ENCODE measurements at regions not wholly inside any gene's neighbourhood (a gene's known extent, or its start where the extent isn't known, plus 50 kb on each side); places are given as distances from the start of the nearest gene placed in this dataset.

DNA sequence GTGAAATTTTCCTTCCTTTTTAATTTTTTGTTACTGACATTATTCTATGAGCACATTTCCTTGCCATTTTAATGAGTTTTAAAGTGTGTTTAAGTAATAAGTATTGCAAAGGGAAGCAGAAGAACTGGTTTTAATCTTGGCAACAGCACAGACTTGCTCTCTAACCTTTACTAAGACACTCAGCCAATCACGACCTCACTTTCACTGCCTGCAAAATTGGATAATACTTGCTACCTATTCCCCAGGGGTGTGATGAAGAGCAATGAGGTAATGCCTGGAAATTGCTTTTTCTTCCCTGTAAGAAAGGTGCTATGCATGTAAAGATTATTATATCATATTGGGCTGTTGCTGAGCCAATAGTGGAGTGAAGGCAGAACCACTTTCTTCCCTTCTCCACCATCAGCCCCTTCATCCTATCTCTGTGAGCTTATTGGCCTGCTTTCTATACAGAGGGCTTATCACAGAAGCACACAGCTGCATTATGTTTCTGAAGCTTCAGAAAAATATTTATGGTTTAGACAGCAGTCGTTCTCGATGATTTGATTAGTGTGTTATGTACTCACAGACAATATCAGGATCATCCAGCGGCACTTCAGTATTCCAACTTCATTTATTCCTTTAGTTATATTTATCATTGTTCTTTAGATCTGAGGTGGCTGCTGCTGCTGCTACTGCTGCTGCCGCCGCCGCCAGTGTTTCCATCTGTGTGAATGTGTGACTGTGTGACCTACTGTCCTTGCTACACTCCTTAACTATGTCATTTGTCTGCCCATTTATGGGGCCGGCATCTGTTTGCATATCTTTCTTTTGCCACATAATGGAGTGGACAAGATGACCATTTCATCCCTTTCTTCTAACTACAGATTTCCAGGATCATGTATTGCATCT is 255.1 kb downstream of the C4orf33 start:
- peak; percentile 90 for ATAC-seq

DNA sequence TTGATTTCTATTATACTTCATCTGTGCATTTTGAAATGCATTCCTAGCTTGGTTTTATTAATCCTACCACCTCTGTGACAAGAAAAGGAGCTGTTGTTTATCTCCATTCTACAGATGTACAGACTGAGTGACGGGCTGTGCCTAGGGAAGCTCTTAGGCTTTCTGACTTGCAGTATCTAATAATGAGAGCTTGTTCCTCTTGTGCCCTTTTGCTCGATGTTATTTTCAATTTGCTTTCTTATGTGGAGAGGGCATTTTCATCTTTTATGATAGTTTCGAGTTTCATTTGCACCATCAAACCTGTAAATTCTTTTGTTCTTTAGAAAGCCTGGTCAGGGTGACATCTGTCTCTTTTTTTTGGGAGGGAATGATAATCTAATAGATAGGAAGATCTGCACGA is 256.5 kb downstream of the C4orf33 start:
- ATAC-seq: no peak

GRCh38 chr4:129353490-129353889 is 257.5 kb downstream of the C4orf33 start:
- ATAC-seq: no peak

DNA sequence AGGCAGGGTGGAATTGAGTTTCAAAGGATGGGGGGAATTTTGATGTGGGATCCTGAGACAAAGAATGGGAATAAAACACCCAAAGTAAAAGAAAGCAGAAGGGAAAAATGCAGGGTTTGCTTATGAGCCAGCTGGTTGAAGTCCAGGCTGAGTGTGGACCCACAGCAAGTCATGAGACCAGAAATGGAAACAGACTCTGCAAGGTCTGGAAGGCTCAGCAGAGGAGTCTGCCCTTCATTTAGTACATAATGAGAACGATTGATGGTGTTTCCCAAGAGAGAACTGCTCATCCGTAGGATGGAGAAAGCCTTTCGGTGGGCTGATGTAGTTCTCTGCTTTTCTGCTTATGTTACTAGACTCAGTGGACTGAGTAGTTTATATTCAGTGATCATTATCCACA is 259.1 kb downstream of the C4orf33 start:
- no peak for ATAC-seq

- no peak for ATAC-seq
These were observed 259.6 kb downstream of the C4orf33 start for GRCh38 chr4:129355516-129355915.

DNA sequence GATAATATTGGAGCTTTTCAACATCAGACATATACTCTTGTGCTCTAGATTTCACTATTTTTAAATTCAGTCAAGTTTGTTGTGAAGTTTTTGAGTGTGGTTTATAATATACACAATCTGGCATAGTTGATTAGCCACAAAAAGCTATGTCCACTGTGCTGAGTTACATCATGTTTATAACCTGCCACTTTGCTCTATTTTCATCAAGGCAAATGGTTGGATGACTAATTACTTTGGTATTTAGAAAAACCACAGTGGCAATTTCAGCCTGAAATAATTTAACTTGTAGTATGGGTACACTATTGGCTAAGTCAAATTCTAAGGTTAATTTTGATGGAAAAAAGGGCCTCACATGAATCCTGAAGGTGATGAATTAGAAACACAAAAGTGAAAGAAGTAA is 262.6 kb downstream of the C4orf33 start:
- no peak for ATAC-seq

DNA sequence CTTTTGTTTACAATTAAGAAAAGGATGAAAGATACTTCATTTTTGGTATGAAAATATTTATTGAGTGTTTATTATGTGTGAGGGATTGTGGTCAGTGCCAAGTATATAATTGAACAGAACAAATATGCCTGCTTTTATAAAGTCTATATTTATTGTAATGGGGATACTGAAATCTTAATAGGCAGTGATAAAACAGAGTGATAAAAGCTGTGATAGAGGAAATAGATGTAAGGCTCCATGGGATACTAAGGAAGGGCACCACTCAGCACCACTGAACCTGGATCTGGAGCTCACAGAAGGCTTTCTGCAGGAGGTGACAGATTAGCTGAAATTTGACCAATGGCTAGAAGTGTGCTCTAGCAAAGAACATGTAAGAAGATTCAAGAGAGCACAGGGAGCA is 263.5 kb downstream of the C4orf33 start:
- no peak for ATAC-seq

- ATAC-seq: peak; percentile 72
These were observed 266.8 kb downstream of the C4orf33 start for GRCh38 chr4:129362691-129363274.

DNA sequence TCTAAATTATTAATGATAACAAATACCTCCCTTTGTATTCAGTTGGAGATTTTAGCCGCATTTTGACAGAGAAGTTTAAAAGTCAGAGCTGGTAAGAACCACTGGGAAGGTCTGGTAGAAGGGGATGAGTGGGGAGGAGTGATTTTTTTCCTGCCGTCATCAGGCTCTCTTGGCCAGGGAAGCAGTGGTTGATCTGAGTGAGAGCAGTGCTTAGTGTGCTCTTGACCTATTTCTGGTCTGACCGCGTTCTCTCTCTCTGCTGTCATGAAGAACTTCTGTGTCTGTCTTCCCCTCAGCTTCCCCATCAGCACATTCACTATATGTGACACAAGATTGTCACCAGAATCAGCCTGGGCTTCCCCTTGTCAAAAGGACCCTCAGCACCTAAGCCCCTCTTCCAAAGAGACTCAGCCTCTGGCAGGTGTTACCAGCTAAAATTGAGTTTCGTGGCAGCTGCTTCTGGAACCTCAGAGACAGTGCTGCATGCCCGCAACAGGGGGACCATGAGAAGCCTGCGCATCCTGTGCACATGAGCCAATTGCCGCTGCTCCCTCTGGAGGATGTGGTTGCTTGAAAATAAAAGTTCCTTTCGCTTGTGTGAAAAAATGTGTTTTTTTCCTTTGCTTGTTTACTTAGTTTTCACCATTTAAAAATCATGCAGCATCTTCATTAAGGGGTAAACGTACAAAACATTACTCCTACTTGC is 268.9 kb downstream of the C4orf33 start:
- ATAC-seq: no peak

DNA sequence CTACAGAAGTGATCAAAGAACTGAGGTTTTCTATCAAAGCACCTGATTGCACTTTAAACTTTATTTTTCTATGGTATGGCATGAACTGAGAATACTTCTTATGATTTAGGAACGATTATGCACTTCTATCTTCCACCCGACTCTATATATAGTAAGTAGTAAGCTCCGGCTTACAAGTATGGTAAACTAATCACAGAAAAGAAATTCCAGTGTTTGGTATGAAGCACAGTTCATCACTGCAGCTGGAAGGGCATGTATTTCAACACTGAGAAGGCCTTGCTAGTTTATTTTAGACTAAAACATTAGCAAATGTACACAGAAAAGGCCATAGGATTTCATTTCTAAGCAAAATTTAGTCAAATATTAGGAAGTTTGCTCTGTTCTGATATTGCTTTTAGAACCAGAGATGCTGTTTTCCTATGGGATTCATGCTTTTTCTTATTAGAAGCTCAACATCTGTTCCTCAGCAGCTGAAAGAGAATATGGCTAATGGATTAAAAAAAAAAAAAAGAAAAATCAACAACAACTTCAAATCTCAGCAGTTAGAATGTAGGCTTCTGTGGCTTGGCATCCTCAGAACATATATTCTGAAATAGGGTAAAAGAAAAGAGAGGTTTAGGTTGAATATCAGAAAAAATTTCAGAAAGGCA is 273.5 kb downstream of the C4orf33 start:
- ATAC-seq: no peak

DNA sequence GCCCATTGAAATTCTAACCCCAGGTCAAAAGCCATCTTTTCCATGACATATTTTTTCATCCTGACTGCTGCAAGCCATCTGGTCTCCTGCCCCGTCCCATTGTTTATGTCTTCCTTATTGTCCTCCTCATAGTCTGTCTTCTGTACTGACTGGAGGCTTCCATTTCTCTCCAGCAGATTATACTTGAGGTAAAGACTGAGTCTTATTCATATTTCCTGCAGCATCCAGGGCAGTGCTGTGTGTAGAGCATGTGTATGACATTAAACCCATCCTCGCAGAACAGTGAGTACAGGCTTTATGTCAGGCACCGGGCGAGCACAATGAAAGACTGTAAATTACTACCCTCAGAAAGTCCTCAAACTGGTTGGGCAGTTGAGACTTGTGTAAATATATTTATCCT is 275.1 kb downstream of the C4orf33 start:
- ATAC-seq: no peak

DNA sequence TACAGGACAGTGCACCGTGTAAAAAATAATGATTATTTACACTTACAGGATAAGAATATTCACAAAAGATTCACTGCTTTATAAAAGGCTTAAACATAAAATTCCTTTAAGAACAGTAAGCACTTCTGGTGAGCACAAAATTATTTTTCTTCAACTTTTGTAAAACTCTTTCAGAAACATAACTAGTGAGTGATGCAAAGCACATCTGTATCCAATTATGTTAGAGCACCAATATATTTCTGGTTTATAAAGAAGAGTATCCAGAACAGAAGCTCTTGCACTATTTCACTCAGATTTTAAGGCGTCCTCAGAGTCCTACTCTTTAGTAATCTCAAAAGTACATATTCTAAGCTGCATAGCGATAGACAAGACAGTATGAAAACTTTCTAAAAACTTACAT is 276.0 kb downstream of the C4orf33 start:
- ATAC-seq: no peak

- peak; percentile 88 for ATAC-seq
These were observed 281.3 kb downstream of the C4orf33 start for GRCh38 chr4:129377131-129377845.

DNA sequence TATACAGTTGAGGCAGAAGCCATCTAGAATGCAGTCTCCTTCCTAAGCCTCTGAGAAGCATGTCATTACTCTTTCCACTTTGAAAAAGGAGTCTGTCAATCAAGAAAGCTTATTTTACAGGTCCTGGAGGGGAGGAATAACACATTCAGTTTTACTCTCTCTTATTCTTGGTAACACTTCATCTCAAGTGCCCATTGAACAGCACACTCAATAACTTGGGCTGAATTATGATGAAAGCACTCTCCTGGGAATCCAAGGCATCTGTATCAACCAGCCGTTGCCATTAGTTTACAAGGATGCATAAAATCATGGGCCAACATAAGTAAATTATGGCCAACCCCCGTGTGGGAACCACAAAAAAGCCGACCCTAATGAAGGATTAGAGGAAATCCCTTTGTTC is 282.4 kb downstream of the C4orf33 start:
- no peak for ATAC-seq

DNA sequence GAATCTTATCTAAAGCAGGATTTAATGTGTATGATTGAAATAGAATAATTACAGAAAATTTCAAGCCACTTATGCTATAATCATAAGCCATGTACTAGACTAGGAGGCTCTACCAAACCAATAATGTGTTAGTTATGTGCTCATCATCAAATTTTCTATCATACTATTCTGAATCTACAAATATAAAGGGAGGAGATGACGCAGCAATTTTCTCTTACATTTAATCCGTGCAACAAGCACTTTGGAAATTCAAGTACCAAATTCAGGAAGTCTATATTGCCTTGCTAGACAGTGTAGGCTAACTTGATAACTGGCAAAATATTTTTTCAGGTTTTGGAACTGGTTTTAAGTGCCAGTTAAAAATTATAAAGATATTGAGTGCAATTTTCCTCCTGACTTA is 283.5 kb downstream of the C4orf33 start:
- no peak for ATAC-seq

DNA sequence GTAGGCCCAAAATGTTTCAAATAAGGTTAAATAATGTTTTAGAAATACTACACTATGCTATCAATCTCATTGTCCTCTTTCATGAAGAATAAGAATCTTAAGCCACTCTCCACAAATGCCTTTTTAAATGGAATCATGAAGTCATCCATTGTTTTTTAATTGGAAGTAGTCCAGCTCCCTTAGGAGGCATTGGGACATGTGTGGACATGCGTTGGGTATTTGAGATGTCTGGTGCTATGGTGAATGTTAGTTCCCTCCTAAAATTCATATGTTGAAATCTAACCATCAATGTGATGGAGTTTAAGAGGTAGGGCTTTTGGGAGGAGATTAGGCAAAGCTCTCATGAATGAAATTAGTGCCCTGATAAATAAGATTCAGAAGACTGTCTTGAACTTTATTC is 289.0 kb downstream of the C4orf33 start:
- ATAC-seq: peak; percentile 77

GRCh38 chr4:129387666-129388065 is 291.7 kb downstream of the C4orf33 start:
- ATAC-seq: no peak

DNA sequence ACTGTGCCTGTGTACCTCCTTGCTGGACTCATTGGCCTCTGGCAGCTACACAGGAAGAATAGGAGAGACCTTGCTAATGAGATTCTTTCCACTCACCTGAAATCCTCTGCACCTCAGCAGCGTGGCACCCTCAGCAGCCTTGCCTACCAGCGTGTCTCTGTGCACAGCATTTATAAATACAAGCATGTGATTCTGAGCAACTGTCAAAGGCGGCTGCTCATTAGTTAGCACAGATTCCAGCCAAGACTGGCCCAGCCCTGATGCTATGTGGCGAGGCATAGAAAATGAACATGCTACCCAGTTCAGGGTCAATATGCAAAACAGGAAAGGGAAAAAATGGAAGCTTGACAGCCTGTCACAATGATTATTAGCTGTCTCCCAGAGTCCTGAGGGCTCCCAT is 298.0 kb downstream of the C4orf33 start:
- no peak for ATAC-seq

DNA sequence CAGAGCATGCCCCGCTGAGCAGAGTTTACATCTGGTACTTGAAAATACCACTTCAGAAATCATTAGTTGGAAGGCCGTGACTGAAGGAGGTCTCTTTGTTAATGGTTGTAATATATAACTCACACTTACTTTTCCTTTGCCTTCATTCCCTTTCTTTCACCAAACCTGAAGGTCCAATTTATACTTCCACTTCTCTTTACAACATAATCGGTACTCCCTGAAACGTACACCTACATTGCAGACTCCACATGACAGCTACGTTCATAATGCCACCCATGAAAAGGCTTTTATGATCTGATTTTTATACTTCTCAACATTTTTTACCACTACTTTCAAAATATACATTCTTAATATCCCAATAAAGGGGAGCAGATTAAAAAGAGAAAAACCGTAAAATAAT is 298.7 kb downstream of the C4orf33 start:
- no peak for ATAC-seq

- ATAC-seq: no peak
These were observed 307.9 kb downstream of the C4orf33 start for GRCh38 chr4:129403848-129404247.

- ATAC-seq: no peak
These were observed 314.2 kb downstream of the C4orf33 start for GRCh38 chr4:129410115-129410514.

GRCh38 chr4:129415004-129415403 is 319.1 kb downstream of the C4orf33 start:
- ATAC-seq: no peak

DNA sequence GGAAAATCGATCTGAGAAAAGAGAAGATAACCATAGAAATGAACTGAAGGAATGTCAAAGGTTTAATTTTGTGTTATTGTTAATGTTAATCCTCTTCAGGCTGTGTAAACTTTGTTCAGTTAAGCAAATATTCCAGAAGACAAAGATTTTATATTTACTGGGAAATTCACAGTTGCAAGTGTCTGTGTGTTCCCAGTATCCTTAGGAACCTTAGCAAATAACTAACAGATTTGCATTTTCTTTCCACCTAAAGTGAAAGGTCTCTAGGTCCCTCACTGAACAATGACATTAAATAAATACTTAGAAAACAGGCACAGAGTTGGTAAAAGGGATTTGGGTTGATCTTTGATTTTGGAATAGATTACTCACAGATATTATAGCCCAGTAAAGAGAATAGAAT is 324.7 kb downstream of the C4orf33 start:
- no peak for ATAC-seq

All from esophagus mucosa (tissue), 1 donor.